HepG2 (cell line): ENCODE measurements at regions not wholly inside any gene's neighbourhood (a gene's known extent, or its start where the extent isn't known, plus 50 kb on each side); places are given as distances from the start of the nearest gene placed in this dataset.

Source experiments
- CSRNP2 ChIP-seq: sonication (generic); formaldehyde crosslinking; conservative IDR thresholded peaks from 2 replicates; pipeline ENCODE4 v1.8.0; 2022; ENCODE audit warnings: low read depth, missing genetic modification reagents
- ESRRA ChIP-seq: sonication (generic); formaldehyde crosslinking; IDR thresholded peaks from 2 replicates; pipeline ENCODE4 v1.5.1; 2020; ENCODE audit warnings: mild to moderate bottlenecking, low read depth, missing genetic modification reagents
- MTERF4 ChIP-seq: sonication (generic); formaldehyde crosslinking; IDR thresholded peaks from 2 replicates; pipeline ENCODE4 v1.8.0; 2023; ENCODE audit warnings: mild to moderate bottlenecking, missing genetic modification reagents
- TCF7L2 ChIP-seq: IDR thresholded peaks from 2 replicates; pipeline ENCODE4 v1.6.1; 2011; ENCODE audit warnings: mild to moderate bottlenecking, low read depth, low read length, moderate library complexity
- ZNF768 ChIP-seq: sonication (generic); formaldehyde crosslinking; IDR thresholded peaks from 2 replicates; pipeline ENCODE4 v1.4.0; 2020; ENCODE audit warnings: missing genetic modification reagents
- TF ChIP-seq, protein P1 (sequence below): sonication (generic); formaldehyde crosslinking; IDR thresholded peaks from 2 replicates; pipeline ENCODE4 v1.5.0; 2020; ENCODE audit warnings: mild to moderate bottlenecking, missing genetic modification reagents, moderate library complexity

DNA sequence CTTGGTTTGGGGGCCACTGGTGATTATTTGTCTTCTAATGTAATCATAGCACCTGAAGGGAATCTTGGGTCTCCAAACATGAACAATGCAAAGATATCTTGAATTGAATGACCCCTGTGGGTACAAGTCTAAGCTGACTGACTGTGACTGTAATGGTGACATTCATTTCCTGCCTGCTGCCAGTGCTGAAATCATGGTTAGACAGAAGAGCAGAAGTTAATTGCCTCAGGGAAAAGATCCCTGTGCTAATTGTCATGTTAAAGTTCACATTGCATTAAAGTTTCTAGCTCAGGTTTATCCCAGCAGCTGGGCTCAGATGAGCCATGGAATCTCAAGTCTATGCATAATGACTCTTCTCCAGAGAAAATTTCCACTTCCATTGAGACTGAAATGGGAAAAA is 772.0 kb downstream of the ETS1 start:
- TF ChIP-seq, protein P1, sequence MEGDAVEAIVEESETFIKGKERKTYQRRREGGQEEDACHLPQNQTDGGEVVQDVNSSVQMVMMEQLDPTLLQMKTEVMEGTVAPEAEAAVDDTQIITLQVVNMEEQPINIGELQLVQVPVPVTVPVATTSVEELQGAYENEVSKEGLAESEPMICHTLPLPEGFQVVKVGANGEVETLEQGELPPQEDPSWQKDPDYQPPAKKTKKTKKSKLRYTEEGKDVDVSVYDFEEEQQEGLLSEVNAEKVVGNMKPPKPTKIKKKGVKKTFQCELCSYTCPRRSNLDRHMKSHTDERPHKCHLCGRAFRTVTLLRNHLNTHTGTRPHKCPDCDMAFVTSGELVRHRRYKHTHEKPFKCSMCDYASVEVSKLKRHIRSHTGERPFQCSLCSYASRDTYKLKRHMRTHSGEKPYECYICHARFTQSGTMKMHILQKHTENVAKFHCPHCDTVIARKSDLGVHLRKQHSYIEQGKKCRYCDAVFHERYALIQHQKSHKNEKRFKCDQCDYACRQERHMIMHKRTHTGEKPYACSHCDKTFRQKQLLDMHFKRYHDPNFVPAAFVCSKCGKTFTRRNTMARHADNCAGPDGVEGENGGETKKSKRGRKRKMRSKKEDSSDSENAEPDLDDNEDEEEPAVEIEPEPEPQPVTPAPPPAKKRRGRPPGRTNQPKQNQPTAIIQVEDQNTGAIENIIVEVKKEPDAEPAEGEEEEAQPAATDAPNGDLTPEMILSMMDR, result no peak
- TF ChIP-seq ZNF768 (CRISPR knock-in tag) (no peak), CSRNP2 (CRISPR knock-in tag) (no peak), TCF7L2 (no peak), MTERF4 (CRISPR knock-in tag) (no peak), ESRRA (CRISPR knock-in tag) (no peak)
